ENCODE measurements at regions not wholly inside any gene's neighbourhood (a gene's known extent, or its start where the extent isn't known, plus 50 kb on each side); places are given as distances from the start of the nearest gene placed in this dataset.

DNA sequence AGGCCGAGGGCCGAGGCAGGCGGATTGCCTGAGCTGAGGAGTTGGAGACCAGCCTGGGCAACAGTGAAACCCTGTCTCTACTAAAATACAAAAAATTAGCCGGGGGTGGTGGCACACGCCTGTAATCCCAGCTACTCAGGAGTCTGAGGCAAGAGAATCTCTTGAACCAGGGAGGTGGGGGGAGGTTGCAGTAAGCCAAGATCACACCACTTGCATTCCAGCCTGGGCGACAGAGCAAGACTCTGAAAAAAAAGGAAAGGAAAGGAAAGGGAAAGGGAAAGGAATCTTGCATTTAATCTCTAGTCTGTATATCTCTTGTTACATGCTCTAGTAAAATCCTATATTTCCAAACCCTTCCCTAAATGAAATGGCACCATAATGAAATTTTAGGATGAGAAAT lies 328.3 kb upstream of the ADGRL2 start:
- TF ChIP-seq HNF4A (conservative IDR thresholded peaks at IDR 0.05) (no peak), FOXA2 (IDR thresholded peaks at IDR 0.05) (no peak), GABPA (IDR thresholded peaks at IDR 0.05 in 1 of 2, conservative IDR thresholded peaks at IDR 0.05 in 1 of 2) (no peak)
- TF ChIP-seq, protein P1, sequence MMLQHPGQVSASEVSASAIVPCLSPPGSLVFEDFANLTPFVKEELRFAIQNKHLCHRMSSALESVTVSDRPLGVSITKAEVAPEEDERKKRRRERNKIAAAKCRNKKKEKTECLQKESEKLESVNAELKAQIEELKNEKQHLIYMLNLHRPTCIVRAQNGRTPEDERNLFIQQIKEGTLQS (IDR thresholded peaks at IDR 0.05), result no peak
- no peaks in the 10 kb centered on the region for H3K36me3 ChIP-seq (ENCODE audit: control insufficient read depth in 4 of 4, insufficient read depth in 3 of 4, low read depth in 1 of 4, low read length in 3 of 4)
- no peak for DNase-seq (ENCODE audit: low spot score)
- H3K9me3 ChIP-seq (ENCODE audit: control insufficient read depth in 4 of 4, low read length in 3 of 4), result no peaks in the 10 kb centered on the region
- H3K4me3 ChIP-seq (ENCODE audit: low read depth in 1 of 3, low read length in 3 of 3), result no peak overlapping the region
- peaks cover 0 to 5% (median 0%) of the 10 kb centered on the region in 4 donors for H3K27me3 ChIP-seq (ENCODE audit: control insufficient read depth in 4 of 4, insufficient read depth in 4 of 4, low read length in 3 of 4)
- H3K4me1 ChIP-seq (ENCODE audit: control insufficient read depth in 4 of 4, insufficient read depth in 4 of 4, low read length in 3 of 4), result no peaks in the 10 kb centered on the region
- no peak overlapping the region for H3K9ac ChIP-seq (ENCODE audit: low read depth in 1 of 2, low read length in 2 of 2)
- no peak overlapping the region for H3K27ac ChIP-seq (ENCODE audit: low read depth in 1 of 2, low read length in 2 of 2)
- WGBS, result 95% methylated on average over 6 of the region's 6 CpGs

DNA sequence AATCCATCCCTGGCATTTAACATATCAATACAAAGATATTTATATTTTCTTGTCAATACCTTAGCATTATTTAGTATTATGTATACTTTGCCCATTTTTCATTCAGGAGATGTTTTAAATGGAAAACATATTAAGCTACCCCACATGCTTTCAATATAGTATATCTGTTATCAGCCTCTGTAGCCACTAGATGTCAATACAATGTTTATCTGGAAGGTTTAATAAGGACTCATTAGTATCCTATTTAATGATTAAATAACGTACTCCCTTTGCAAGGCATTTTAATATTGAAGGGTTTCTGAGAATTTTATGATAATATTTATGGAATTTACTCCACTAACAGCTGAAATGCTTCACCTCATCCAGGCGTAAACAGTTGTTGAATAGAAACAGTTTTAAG lies 329.5 kb upstream of the ADGRL2 start:
- TF ChIP-seq, protein P2, sequence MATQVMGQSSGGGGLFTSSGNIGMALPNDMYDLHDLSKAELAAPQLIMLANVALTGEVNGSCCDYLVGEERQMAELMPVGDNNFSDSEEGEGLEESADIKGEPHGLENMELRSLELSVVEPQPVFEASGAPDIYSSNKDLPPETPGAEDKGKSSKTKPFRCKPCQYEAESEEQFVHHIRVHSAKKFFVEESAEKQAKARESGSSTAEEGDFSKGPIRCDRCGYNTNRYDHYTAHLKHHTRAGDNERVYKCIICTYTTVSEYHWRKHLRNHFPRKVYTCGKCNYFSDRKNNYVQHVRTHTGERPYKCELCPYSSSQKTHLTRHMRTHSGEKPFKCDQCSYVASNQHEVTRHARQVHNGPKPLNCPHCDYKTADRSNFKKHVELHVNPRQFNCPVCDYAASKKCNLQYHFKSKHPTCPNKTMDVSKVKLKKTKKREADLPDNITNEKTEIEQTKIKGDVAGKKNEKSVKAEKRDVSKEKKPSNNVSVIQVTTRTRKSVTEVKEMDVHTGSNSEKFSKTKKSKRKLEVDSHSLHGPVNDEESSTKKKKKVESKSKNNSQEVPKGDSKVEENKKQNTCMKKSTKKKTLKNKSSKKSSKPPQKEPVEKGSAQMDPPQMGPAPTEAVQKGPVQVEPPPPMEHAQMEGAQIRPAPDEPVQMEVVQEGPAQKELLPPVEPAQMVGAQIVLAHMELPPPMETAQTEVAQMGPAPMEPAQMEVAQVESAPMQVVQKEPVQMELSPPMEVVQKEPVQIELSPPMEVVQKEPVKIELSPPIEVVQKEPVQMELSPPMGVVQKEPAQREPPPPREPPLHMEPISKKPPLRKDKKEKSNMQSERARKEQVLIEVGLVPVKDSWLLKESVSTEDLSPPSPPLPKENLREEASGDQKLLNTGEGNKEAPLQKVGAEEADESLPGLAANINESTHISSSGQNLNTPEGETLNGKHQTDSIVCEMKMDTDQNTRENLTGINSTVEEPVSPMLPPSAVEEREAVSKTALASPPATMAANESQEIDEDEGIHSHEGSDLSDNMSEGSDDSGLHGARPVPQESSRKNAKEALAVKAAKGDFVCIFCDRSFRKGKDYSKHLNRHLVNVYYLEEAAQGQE (IDR thresholded peaks at IDR 0.05), result no peak
- peak in 1 of 2 donors; percentile 19 for TF ChIP-seq RAD21 (IDR thresholded peaks at IDR 0.05)
- WGBS, result 80% methylated on average over 2 of the region's 2 CpGs
- Histone ChIP-seq H3K27ac (ENCODE audit: low read depth in 1 of 2, low read length in 2 of 2) (no peak overlapping the region), H3K36me3 (ENCODE audit: control insufficient read depth in 4 of 4, insufficient read depth in 3 of 4, low read depth in 1 of 4, low read length in 3 of 4) (no peaks in the 10 kb centered on the region), H3K4me1 (ENCODE audit: control insufficient read depth in 4 of 4, insufficient read depth in 4 of 4, low read length in 3 of 4) (no peaks in the 10 kb centered on the region), H3K27me3 (ENCODE audit: control insufficient read depth in 4 of 4, insufficient read depth in 4 of 4, low read length in 3 of 4) (no peaks in the 10 kb centered on the region), H3K9ac (ENCODE audit: low read depth in 1 of 2, low read length in 2 of 2) (no peak overlapping the region), H3K9me3 (ENCODE audit: control insufficient read depth in 4 of 4, low read length in 3 of 4) (no peaks in the 10 kb centered on the region), H3K4me3 (ENCODE audit: low read depth in 1 of 3, low read length in 3 of 3) (no peak overlapping the region)
- no peak for DNase-seq (ENCODE audit: low spot score)

DNA sequence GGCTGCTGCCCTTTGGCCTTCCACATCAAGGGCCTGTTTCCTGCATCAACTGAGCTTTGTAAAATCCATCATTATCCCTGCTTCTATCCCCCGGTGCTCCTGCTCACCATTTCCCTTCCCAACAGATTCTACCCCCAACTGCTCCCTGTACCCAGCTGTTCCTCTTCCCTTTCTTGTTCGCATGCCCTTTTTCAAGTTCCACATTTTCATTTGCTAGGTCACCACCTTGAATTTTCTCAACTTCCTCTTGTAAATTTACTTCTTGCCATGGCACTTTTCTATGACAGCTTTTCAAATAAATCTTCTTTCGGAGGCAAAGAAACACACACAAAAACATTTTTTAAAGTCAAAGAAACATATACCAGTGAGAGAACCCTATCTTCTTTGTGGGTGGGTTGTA lies 330.5 kb upstream of the ADGRL2 start:
- Histone ChIP-seq H3K27me3 (ENCODE audit: control insufficient read depth in 4 of 4, insufficient read depth in 4 of 4, low read length in 3 of 4) (no peaks in the 10 kb centered on the region), H3K4me1 (ENCODE audit: control insufficient read depth in 4 of 4, insufficient read depth in 4 of 4, low read length in 3 of 4) (no peaks in the 10 kb centered on the region), H3K36me3 (ENCODE audit: control insufficient read depth in 4 of 4, insufficient read depth in 3 of 4, low read depth in 1 of 4, low read length in 3 of 4) (no peaks in the 10 kb centered on the region), H3K9ac (ENCODE audit: low read depth in 1 of 2, low read length in 2 of 2) (no peak overlapping the region), H3K4me3 (ENCODE audit: low read depth in 1 of 3, low read length in 3 of 3) (no peak overlapping the region), H3K27ac (ENCODE audit: low read depth in 1 of 2, low read length in 2 of 2) (no peak overlapping the region), H3K9me3 (ENCODE audit: control insufficient read depth in 4 of 4, low read length in 3 of 4) (no peaks in the 10 kb centered on the region)
- TF ChIP-seq HNF4A (conservative IDR thresholded peaks at IDR 0.05), result no peak
- TF ChIP-seq, protein P3, sequence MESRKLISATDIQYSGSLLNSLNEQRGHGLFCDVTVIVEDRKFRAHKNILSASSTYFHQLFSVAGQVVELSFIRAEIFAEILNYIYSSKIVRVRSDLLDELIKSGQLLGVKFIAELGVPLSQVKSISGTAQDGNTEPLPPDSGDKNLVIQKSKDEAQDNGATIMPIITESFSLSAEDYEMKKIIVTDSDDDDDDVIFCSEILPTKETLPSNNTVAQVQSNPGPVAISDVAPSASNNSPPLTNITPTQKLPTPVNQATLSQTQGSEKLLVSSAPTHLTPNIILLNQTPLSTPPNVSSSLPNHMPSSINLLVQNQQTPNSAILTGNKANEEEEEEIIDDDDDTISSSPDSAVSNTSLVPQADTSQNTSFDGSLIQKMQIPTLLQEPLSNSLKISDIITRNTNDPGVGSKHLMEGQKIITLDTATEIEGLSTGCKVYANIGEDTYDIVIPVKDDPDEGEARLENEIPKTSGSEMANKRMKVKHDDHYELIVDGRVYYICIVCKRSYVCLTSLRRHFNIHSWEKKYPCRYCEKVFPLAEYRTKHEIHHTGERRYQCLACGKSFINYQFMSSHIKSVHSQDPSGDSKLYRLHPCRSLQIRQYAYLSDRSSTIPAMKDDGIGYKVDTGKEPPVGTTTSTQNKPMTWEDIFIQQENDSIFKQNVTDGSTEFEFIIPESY (IDR thresholded peaks at IDR 0.05), result no peak
- TF ChIP-seq RXRA (IDR thresholded peaks at IDR 0.05), result no peak
- TF ChIP-seq, protein P4, sequence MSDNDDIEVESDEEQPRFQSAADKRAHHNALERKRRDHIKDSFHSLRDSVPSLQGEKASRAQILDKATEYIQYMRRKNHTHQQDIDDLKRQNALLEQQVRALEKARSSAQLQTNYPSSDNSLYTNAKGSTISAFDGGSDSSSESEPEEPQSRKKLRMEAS (IDR thresholded peaks at IDR 0.05), result no peak
- TF ChIP-seq EGR1 (IDR thresholded peaks at IDR 0.05; ENCODE audit: low read depth in 2 of 2), result no peak
- no peak for TF ChIP-seq FOXA1 (IDR thresholded peaks at IDR 0.05)
- TF ChIP-seq, protein P1 (IDR thresholded peaks at IDR 0.05), result no peak
- no peak for TF ChIP-seq RAD21 (IDR thresholded peaks at IDR 0.05)
- no peak for TF ChIP-seq FOXA2 (IDR thresholded peaks at IDR 0.05)
- no peak for TF ChIP-seq SP1 (IDR thresholded peaks at IDR 0.05)
- TF ChIP-seq GABPA (IDR thresholded peaks at IDR 0.05 in 1 of 2, conservative IDR thresholded peaks at IDR 0.05 in 1 of 2), result no peak
- TF ChIP-seq HNF4G (IDR thresholded peaks at IDR 0.05), result no peak
- TF ChIP-seq NR2F2 (IDR thresholded peaks at IDR 0.05), result no peak
- DNase-seq (ENCODE audit: low spot score), result no peak
- WGBS, result 73% methylated on average over 3 of the region's 3 CpGs

Measured in liver (tissue), 7 donors.